ENCODE measurements at regions not wholly inside any gene's neighbourhood (a gene's known extent, or its start where the extent isn't known, plus 50 kb on each side); places are given as distances from the start of the nearest gene placed in this dataset.

- TF ChIP-seq, protein P1, sequence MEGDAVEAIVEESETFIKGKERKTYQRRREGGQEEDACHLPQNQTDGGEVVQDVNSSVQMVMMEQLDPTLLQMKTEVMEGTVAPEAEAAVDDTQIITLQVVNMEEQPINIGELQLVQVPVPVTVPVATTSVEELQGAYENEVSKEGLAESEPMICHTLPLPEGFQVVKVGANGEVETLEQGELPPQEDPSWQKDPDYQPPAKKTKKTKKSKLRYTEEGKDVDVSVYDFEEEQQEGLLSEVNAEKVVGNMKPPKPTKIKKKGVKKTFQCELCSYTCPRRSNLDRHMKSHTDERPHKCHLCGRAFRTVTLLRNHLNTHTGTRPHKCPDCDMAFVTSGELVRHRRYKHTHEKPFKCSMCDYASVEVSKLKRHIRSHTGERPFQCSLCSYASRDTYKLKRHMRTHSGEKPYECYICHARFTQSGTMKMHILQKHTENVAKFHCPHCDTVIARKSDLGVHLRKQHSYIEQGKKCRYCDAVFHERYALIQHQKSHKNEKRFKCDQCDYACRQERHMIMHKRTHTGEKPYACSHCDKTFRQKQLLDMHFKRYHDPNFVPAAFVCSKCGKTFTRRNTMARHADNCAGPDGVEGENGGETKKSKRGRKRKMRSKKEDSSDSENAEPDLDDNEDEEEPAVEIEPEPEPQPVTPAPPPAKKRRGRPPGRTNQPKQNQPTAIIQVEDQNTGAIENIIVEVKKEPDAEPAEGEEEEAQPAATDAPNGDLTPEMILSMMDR (IDR thresholded peaks at IDR 0.05) = no peak
- TF ChIP-seq POLR2A (IDR thresholded peaks at IDR 0.05) = no peak
- TF ChIP-seq EP300 (IDR thresholded peaks at IDR 0.05) = no peak
These were observed 91.6 kb upstream of the PPP1R26 start for GRCh38 chr9:135387976-135388375.
